Glomerular visceral epithelial cell (primary cell): ENCODE measurements at regions not wholly inside any gene's neighbourhood (a gene's known extent, or its start where the extent isn't known, plus 50 kb on each side); places are given as distances from the start of the nearest gene placed in this dataset.

ENCODE experiments used
- DNase-seq: peaks from one replicate; pipeline ENCODE4 v3.0.0-alpha.2; 2016; ENCODE audit errors: extremely low spot score

DNA sequence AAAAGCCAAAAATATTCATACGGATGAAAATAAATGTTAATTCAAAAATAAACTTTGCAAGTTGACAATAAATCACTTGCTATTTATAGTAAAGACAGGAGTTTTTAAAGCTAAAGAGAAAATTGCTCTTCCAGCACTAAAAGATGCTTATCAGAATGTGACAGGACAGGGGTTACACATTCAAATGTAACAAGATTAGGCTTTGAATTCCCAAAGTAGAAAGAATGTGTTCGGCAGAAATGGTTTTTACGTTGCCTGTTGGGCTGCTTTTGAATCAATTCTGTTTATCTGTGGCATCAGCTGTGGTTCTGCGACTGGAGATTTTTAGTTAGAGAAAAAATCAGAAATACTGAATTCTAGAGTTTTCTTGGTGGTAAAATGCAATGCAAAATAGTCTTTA is 669.4 kb downstream of the CPS1 start:
- no peak for DNase-seq

DNA sequence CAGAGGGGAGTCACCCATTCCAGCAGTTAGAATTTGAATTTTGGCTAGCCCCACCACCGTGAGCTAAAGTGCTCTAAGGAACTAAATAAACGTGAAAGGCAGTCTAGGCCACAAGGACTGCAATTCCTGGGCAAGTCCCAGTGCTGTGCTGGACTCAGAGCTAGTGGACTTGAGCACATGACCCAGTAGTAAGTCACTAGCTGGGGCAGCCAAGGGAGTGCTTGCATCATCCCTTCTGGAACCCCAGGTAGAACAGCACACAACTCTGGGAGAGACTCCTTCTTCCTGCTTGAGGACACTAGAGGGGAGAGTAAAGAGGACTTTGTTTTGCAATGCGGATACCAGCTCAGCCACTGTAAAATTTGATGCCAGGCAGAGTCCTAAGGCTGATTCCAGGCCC is 672.2 kb downstream of the CPS1 start:
- no peak for DNase-seq

DNA sequence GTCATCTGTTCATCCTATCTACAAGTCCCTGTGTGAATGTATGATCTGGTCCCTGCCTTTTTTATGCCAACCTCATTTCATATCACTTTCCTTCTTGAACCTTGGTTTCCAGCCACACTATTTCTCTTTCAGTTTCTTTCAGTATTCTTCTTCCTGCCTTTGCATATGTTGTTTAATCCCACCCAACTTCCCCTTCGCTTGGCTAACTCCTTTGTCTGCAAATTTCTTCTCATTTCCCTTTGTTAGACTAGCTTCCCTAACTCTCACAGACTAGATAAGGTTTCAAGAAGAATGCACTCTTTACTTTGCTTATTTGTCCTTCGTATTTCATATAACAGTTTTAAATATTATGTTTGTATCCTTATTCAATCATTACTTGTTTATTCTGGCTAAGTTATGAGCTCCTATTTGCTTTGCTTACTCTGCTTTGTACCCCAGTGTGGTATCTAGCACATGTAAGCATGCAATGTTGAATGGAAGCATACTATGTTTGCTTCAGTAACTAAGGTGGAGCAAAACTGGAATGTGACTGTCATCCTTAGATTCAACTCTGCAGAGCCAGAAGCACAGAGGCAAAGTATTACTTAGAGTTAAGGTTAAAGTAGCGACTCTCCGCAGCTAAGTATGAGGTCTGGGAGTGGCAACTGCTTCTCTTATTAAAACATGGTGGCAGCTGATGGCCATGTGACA is 681.3 kb downstream of the CPS1 start:
- DNase-seq, result no peak

DNA sequence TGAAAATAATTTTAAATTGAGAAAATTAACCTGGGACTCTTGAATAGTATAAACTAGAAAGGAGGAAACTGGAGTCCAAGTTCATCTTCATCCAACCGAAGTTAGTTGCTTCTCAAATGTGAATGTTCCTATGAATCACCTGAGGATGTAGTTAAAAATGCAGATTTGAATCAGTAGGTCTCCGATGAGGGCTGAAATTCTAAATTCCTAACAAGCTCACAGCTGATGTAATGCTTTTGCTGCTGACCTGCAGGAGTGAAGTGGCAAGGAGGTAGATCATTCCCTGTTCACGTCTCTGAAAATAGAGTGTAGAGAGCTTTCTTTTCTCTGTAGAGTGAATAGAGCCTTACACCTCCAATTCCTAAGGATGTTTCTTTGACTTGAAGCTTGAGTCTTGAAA is 685.5 kb downstream of the CPS1 start:
- no peak for DNase-seq

DNA sequence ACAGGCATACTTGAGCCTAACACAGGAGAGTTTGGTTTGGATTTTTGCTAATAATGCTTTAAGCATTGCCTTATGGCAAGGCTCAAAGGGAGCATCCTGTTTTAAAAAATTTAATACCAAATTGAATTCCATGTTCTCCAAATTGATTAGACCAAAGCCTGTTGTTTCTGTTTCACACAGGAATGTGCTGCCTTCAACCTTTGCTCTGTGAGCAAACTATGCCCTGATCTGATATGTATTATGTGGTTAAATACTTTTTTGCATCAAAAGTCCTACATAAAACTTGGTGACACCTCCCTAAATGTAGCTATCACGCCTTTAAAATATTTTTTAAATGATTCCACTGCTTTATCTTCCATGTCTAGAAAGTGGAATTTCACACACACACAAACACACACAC is 691.4 kb downstream of the CPS1 start:
- DNase-seq, result no peak

DNA sequence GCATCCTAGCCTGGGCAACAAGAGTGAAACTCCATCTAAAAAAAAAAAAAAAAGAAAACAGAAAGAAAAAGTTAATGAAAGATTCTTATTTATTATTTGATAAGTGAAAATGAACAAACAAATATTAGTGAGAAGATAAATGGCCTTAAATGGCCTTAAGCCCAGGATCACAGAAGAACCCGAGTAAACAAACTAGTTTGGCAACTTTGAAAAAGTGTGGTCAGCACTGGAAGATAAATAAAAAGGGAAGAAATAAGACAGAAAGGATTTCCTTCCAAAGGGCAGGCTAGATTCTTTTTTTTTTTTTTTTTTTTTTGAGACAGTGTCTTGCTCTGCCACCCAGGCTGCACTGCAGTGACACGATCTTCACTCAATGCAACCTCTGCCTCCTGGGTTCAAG is 692.4 kb downstream of the CPS1 start:
- no peak for DNase-seq

DNA sequence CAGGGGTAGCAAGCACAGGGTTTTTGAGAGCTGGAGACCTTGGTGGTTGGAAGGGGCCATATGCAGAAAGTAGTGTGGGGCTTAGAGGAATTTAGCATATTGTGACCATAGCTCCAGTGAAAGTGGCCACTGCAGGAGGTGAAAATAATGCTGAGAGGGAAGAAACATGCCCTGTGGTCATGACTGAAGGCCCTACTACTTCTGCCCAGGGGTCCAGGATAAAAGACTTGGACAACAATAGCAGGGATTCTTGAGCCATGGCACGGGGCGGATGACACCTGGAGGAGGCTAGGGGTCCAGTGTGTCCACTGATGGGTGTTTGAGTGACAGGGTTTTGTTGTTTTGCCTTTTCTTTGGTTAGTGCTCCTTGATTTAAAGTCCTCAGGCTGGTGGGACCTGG is 694.6 kb downstream of the CPS1 start:
- DNase-seq, result no peak

DNA sequence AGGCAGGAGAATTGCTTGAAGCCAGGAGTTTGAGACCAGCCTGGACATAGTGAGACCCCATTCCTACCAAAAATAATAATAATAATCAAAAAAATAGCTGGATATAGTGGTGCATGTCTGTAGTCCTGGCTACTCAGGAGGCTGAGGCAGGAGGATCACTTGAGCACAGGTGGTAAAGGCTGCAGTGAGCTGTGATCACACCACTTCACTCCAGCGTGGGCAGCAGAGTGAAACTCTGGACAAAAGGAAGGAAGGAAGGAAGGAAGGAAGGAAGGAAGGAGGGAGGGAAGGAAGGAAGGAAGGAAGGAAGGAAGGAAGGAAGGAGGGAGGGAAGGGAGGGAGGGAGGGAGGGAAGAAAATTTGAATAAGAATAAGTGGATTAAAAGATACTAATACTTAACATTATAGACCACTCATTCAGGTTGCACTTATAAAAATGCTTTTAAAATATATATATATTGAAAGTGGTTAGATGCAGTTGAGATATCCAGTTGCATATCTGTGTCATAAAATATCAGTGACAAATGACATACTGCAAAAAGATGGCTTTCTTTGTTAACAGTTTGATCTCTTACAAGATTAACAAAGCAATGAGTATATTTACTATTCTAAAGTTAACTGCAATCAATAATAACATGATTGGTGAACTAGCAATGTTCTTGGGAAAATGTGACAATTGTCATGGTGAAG is 702.4 kb downstream of the CPS1 start:
- no peak for DNase-seq

DNA sequence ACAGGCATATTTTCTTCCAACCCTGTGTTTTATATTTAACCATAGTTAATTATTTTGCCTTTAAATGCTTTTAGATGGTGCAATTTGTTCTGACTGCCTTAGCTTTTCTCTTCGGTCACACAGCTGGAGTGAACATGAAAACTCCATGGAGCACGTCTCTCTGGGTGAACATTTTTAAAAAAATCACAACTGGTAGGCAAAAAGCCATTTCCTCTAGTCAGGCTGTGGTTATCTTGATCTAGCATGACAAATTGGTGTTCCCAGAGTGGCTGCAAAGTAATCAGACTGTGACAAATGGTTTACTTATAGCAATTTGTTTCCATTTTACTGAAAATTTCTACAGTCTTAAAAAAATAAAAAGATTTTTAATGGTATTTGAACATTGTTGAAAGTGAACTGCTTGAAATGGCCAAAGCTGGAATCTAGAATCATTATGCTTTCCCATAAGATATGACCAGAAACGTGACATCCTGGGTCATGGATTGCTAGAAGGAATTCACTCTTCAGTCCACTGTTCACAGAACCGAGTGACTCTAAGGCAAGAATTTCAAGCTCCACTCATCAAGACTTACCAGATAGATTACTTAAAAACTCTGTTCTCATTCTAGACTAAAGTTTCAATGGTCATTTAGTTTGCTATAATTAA is 703.6 kb downstream of the CPS1 start:
- DNase-seq, result no peak

DNA sequence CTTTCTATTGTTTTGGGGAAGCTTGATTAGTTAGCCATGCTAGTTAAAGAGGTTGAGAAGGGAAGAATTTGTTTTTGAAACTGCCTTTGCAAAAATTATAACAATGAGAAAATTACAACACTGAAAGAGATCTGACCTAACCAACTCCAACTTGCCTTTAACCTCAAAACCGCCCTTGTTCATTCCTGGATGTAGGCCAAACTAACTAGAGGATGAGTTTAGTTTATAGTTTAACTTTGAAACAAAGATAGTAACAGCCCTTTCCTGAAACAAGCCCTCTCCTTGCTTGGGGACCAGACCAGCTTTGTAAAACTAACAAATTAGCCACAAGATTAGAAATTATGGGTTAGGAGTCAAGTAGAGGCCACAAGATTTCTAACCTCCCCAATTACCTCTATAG is 713.9 kb downstream of the CPS1 start:
- peak; percentile 59 for DNase-seq

DNA sequence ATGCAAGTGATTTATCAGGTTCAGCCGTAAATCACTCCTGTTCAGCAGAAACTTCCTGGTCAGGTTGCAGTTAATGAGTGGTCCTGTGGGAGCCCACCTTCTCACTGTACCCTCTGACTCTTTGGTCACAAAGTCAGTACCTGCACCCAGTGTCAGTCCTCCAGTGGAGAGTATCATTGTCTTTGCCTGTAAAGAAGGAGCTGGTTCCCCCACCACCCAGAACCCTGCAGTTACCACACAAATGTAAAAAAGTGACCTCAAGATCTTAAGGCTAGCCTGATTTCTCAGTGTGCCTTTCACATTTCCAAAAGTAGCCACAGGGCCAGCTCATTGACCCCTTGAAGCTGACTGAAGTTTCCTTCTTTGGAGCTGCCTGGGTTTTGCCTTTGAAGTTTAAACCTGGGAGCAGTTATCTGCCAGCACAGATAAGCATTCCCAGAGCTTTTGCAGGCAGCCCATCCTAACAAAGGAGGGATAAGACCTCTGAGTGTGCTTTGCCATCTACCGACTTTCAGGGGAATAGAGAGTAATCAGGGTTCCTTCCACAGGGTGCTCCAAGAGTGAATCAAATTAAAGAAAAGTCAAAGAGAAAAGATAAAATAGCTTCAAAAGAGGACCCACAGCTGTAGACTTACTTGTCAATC is 725.2 kb downstream of the CPS1 start:
- no peak for DNase-seq

DNA sequence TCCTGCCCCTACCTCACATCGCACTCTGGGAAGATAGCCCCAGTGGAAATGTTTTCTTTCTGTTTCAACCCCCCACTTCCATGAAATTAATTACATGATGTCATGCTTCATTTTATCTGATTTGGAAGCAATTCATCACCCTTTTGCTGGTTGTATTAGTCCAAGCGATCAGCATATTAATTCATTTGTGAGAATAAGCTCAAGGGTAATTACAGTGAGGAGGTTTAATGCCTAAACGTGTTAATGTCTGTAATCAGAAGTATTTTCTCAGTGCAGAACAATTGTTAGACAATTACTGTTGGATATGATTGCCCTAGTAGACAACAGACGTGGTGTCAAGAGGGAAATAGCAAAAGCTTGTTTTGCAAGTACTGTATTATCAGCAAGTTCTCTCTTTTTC is 746.3 kb downstream of the CPS1 start:
- DNase-seq, result no peak

DNA sequence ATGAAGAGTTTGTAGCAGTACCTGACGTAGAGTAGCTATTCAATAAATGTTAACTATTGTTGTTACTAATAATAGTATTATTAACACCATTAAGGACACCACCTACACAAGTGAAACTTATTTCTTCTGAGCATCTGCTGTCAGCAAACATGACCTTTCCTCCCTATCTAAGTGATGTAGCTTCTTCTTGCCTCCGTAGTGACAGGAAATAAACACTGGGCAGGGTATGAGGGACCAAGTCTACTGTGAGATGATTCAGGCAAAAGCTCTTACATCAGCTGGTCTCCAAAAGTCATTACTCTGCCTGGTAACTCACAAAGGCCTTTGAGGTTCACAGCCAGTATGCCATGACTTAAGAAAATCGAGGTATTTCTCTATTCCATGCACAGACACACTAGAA is 750.5 kb downstream of the CPS1 start:
- DNase-seq, result no peak
